CD4-positive, alpha-beta T cell treated with Interleukin-12 subunit alpha and Interleukin-12 subunit beta, for 1 hour (primary cell): ENCODE measurements at regions not wholly inside any gene's neighbourhood (a gene's known extent, or its start where the extent isn't known, plus 50 kb on each side); places are given as distances from the start of the nearest gene placed in this dataset.
"Not testable (repeated sequence)": the region's sequence is repeated elsewhere in the genome, so short reads cannot be mapped to it uniquely, and the experiment has no call there.

ENCODE experiments used
- DNase-seq: peaks from one replicate; pipeline ENCODE4 v3.0.0-alpha.2; 2020

DNA sequence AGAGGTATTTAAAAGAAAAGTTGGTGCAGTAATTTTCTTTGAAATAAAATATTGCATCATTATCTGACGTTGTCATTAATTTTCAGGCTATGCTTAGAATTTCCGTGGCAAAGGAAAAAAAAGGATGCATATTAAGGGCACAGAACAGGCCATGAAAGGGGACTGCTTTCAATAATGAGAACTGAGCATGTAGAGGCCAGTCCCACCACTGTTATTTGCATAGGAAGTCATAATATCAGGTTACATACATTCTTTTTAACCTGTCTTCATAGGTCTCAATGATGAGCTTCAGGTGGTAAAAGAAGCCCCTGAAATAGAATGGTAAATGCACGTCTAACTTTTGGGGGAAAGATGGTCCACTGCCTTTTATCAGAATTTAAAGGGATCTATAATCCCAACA is 272.1 kb upstream of the ALCAM start:
- no peak for DNase-seq

DNA sequence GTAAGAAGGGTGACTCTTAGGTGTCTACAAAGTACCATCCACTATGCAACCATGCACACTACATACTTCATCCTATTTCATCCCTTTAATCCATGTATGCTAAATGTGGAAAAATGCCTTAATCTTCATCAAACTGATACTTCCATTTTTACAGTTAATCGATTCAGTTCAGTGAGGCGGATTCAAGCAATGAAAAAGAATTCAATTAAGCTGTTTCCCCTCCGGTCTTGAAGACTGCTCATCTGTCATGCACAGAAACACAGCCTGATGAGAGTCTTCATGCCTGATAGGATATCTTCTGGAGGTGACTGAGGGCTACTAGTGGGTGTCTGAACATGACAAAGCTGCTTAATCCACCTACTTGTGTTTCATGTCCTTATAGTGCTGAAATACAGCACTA is 270.6 kb upstream of the ALCAM start:
- no peak for DNase-seq

DNA sequence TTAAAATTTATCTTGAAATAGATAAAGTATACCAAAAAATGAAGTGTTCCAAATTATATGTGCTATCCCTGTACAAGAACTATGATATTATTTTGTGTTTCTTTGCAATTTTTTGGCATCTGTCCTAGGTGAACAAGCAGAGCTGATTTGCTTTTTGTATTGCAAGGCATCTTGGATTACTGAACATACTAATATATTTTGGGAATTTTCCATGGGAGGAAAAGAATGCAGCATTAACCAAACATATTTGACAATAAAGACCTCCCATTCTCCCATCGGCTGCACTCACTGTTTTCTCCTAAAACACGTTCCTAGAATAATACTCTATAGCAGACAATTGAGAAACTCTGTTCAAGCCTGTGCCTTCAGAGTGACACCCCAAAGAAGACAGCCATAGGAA is 265.1 kb upstream of the ALCAM start:
- DNase-seq, result no peak

DNA sequence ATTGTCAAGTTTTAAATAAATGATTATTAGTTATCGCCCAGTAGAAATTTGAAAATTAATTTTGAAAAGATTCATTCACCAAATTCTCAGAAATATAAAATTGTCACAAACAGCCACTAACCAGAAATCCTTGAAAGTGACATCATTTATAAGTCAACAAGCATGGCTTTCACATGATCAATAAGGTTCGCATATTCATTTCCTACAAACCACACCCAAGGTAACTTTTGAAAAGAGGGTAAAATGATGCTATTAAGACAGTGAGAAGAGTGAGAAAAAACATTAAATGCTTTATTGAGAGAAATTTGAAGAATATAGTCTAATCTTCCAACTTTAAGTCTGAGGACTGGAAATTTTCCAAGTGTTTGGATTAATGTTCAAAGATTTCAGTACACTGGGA is 263.6 kb upstream of the ALCAM start:
- DNase-seq, result no peak

DNA sequence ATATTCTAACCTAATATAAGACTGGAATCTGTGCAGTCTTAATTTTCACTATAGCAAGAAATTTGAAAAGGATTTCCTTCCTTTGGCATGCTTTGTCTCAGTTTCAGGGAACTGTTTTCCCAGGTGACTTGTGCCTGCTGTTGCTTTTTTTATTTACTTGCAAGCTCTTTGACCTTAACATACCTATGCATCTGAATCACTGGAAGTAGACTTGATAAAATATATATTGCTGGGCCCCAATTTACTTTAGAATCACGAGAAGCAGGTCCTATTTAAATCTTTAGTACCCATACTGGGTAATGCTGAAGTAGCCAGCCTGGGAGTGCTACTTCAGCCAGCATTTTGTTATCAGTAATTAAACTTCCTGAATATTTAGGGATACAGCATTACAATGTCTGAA is 257.9 kb upstream of the ALCAM start:
- no peak for DNase-seq

DNA sequence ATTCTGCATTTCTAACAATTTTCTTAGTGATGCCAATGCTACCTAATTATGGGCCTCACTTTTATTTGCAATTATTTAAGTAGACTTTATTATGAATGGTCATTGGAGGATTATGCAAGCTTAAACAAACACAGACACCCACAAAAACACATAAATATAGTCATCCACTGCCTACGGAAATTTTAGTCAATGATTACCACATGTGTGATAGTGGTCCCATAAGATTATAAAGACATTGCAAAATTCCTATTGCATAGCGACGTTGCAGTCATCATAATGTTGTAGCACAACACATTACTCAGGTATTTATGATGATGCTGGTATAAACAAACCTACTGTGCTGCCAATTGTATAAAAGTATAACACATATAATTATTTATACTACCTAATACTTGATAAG is 247.8 kb upstream of the ALCAM start:
- DNase-seq, result no peak

DNA sequence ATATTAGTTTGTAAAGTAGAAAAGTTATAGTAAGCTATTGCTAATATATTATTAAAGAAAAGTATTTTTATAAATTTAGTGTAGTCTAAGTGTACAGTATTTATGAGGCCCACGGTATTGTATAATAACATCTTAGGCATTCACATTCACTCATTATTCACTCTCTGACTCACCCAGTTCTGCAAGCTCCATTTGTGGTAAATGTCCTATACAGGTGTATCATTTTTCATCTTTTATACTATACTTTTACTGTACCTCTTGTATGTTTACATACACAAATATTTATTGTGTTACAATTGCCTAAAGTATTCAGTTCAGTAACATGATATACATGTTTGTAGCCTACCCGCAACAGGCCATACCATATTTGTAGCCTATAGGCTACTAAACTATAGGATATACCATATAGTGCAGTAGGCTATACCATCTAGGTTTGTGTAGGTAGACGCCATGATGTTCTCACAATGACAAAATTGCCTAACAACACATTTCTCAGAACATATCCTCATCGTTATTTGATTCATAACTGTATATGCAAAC is 246.8 kb upstream of the ALCAM start:
- no peak for DNase-seq

DNA sequence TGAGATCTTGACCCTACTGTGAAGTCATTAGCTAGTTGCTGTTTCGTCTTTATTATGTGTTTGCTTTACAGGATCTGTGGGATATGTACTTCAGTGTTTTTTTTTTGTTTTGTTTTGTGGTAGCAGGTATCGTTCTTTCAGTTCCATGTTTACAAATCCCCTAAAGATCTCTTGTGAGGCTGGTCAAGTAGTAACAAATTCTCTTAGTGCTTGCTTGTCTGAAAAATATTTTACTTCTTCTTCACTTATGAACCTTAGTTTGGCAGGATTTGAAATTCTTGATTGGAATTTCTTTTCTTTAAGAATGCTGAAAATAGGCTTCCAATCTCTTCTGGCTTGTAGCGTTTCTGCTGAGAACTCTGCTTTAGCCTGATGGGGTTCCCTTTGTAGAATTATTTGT is 235.8 kb upstream of the ALCAM start:
- no peak for DNase-seq

DNA sequence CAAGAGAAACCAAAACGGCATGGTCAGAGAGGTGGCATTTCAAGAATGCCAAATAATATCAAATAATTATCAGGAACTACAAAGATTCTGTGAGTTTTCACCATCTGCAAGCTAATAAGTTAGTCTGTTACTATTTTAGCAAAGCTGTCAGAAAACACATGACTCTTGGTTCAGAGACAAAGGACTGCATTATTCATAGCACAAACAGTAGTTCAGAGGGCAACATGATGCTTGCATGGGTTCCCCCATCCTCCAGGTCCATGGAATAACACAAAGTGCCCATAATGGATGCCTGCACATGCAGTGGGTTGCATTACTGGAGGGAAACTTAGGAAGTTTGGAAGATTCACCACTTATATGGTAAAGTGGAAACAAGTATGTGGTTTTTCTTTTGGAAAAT is 228.8 kb upstream of the ALCAM start:
- no peak for DNase-seq

DNA sequence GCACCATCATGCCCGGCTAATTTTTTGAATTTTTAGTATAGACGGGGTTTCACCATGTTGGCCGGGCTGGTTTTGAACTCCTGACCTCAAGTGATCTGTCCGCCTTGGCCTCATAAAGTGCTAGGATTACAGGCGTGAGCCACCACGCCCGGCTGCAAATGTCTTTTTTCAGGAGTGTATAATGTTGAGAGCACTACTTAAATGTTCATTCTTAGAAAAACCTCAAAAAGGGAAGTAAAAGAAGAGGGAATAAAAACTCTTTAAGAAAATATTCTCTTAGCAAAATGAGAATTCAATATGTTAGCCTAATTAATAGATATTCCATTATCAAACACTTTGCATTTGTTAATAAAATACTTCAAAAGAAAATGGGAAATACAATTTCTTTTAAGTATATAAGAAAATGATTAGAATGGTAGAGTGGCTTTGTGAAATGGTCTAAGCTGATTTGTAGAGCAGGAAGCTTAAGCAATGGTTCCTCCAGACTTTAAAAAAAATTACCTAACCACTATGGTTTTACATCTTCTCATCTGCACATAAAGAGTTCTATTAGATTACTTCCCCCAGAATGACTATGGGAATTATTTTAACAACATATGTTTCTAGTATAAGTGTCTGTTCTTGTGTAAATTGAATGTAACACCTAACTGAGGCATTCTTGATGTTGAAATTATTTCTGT is 226.7 kb upstream of the ALCAM start:
- DNase-seq, result no peak

DNA sequence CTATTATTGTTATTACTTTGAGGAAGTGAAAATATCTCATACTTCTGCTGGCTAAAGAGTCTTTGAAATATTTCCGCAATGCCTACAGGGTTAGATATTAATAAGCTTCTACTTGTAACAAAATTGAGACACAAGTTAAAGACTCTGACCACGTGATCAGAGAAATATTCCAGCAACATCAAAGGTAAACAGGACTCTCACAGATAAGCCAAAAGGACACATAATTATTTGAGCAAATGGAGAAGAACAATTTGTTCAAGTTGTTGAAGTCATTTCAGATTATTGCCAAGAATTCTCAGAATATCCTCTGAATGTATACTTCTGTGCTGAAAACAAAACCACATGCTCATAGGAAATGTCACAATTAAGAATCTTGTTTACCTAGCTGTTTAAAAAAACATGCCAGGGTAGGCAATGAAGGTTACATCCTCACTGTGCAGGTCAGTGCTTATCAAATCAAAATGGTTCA is 225.8 kb upstream of the ALCAM start:
- no peak for DNase-seq

DNA sequence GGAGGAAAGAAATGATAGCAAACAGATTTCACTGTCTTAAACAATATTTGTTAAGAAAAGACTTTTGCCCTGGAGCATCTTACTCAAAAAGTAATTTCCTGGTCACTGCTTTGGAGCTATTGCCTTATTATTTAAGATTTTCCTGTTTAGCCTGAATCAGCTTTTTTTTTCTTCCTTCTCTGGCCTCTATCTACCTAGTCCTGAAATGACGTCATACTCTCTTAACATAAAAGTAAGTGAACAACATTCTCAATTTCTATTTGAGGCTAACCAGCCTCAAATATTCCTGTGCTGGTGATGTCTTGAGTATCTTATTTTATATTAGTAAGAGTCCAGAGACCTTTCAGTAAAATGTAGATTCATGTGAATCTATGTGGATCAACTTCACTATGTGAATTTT is 221.9 kb upstream of the ALCAM start:
- DNase-seq, result no peak

DNA sequence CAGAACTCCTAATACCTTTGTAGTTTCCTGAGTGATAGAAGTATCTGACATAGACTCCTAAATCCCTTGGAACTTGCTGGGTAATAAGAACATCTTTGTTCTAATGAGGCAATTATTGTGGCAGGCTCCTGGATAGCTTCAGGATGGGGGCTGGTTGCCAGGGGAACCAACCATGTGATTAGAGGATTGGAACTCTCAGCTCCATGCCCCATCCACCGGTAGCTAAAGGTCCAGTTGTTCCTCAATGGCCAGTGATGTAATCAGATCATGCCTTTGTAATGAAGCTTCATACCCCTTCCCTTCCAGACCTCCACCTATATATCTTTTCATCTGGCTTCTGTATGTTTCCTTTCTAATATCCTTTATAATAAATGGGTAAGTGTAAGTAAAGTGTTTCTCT is 221.2 kb upstream of the ALCAM start:
- no peak for DNase-seq

DNA sequence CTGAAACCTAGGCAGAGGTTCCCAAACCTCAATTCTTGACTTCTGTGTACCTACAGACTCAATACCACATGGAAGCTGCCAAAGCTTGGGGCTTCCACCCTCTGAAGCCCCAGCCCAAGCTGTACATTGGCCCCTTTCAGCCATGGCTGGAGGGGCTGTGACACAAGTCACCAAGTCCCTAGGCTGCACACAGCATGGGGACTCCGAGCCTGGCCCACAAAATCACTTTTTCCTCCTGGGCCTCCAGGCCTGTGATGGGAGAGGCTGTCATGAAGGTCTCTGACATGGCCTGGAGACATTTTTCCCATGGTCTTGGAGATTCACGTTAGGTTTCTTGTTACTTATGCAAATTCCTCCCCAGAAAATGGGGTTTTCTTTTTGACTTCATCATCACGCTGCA is 217.5 kb upstream of the ALCAM start:
- not testable (repeated sequence) for DNase-seq

DNA sequence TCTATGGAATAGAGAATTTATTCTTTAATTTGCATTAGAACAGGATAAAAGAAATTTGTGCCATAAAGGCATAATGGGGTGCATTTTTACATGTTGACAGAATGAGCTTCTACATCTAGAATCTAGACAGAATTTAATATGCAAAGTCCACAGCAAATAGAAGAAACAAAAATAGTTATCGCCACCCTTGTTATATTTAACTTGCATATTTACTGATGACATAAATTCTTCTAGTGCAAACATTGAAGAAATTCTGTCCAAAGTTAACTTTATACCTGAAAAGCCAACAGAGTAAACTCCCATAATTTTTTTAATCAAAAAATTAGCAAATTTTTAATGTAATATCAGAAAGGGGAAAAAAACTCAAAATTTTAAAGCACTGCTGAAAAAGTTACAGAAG is 213.7 kb upstream of the ALCAM start:
- no peak for DNase-seq

DNA sequence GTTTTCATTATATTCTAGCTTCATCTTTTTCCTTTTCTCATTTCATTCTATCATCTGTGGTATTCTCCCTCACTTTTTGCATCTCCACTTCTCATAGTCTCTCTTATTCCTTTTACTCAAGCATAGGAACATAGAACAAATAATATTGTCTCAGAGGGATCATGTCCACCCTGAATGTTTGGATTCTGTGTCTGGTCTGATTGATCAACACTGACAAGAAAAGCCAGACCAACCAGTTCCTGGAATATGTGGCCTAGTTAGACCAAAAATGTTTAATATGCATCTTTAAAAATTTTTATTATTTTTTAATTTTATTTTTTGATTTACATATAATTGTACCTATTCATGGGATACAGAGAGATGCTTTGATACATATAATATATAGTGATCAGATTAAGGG is 212.0 kb upstream of the ALCAM start:
- no peak for DNase-seq

DNA sequence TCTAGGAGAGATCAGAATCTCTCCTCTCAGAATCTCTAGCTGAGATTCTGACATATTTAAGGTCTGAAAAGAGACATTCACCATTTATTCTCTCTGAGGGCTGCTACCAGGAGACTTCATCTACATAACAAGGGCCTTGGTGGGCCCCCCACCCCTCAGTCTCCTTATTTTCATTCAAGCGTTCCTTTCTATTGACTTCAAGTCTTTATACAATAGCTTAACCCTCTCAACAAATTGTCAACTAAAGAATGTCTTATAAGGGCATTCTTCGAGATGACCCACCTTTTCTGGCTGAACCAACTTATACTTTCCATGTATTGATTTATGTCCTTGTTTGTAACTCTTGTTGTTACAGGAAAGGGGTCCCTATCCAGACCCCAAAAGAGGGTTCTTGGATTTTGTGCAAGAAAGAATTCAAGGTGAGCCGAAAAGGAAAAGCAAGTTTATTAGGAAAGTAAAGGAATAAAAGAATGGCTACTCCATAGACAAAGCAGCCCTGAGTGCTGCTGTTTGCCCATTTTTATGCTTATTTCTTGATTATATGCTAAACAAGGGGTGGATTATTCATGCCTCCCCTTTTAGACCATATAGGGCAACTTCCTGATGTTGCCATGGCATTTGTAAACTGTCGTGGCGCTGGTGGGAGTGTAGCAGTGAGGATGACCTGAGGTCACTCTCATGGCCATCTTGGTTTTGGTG is 209.5 kb upstream of the ALCAM start:
- DNase-seq, result no peak

DNA sequence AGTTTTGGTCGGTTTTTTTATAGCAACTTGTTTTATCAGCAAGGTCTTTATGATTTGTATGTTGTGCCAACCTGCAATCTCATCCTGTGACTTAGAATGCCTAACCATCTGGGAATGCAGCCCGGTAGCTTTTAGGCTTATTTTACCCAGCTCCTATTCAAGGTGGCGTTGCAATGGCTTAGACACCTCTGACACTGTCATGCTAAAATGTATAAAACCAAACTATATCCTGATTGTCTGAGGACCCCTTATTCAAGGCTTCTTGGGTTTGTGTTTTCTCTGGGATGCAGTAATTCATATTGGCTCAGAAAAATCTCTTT is 209.0 kb upstream of the ALCAM start:
- DNase-seq, result no peak

DNA sequence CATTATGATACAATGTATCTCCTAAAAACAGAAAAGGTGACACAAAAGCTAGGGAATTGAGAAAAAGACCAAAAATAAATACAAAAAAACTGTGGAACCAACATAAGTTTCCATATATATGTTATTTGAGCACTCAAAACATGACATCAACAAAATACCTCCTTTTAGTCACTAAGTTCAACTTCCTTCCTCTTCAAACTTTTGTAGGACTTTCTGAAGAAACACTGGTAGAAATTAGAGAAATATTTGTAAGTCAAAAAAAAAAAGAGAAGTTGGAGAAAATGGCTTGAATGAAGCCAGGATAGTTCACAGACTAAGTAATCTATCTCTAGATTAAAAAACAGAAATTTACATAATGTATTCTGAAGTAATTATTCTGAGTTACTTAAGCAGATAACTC is 208.4 kb upstream of the ALCAM start:
- no peak for DNase-seq

DNA sequence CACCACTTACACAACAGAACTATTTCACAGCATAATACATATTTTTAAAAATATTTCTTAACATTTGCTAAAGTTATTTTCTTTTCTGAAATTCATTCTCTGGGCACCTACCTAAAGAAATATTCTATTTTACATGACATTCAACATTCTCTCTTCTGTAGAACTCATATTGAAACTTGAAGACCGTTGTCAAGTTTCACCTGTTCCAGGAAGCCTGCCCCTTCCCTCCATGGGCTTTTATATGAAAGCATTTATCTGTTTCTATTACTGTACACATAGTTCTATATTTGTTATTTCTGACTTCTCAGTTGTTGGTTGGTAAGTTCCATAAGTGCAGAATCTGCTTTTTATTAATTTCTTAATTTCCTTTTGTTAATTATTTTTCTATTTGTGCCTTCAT is 204.3 kb upstream of the ALCAM start:
- no peak for DNase-seq

DNA sequence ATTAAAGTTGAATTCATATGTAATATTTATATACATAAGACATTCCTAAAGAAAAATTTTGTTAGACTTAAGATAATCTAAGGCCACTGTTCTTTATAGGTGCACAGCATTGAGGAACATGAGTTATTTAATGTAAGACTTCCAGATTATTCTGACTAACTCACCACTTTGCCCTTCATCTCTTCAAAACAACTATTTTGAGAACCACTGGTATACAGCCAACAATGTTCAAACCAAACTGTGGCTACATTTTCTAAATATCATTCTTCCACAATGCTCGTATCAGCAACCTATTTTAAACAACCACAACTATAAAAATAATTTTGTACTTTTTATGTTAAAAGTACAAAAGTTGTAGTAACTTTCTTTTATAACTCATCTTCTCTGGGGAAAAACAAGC is 199.8 kb upstream of the ALCAM start:
- DNase-seq, result no peak

DNA sequence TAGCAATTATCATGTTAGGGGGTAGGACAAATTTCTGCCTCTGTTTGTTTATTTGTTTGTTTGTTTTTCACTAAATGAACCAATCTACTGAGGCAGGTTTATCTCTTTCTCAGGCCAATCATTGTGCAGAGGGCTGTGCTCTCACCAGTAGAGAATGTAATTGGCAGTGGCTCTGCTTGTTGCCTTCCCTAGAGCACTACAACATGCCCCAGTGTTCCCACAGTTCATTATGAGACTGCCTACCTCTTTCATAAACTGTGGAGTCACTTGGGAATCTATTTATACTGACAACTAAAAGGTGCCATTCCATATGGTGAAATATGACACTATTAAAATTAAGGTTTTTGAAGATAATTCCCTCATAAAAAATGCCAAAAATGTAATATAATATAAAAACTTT is 196.3 kb upstream of the ALCAM start:
- no peak for DNase-seq

DNA sequence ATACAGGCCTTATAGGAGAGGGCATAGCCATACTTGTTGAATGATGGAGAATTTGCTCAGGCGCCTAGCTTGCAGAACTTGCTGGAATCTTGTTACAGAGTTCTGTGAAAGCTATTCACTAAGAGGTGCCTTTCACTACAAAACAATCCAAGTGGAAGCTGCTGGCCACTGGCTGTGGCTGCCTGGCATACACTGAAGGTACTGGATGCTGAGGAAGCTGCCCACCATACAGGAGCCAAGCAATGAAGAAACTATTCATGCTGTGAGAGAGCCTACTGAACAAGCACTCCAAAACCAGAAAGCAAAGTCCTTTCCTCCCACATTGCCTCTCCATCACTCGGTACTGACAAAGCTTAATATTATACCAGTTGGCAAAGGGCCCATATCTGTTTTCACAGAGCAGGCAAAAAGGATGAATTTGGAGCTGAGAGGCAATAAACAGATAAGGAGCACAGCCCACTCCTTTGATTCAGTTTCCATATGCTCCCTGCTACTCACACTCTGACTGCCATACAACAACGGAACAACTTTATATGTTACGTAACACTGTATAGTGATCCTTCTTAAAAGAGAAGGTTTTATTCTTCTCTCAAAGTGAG is 192.6 kb upstream of the ALCAM start:
- no peak for DNase-seq

DNA sequence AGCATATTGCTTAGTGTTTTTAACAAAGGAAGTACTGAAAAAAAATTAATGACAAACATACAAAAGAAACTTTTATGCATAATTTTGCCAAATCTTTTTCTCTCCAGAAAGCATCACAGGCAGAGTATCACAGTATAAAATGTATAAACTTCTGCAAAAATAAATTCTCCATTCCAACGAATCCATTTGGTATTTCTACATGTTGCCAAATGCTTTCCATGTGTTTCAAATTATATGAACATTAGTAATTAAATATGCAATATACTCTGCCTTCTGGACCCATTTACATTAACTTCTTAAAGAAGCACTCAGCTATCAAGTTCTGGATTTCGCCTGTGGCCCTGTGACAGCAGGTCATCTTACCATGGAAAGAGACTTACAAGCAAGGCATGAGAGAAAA is 189.1 kb upstream of the ALCAM start:
- DNase-seq, result no peak

DNA sequence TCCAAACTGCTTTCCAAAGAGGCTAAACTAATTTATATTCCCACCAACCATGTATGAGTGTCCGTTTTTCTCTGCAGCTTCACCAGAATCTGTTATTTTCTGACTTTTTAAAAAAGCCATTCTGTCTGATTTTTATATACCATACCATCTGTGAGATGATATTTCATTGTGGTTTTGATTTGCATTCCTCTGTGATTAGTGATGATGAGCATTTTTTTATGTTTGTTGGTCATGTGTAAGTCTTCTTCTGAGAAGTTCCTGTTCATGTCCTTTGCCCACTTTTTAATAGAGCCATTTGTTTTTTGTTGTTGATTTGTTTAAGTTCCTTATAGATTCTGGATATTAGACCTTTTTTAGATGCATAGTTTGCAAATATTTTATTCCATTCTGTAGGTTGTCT is 179.4 kb upstream of the ALCAM start:
- no peak for DNase-seq
